Liver (tissue), 8 donors: ENCODE measurements at regions not wholly inside any gene's neighbourhood (a gene's known extent, or its start where the extent isn't known, plus 50 kb on each side); places are given as distances from the start of the nearest gene placed in this dataset.

Experiments
- DNase-seq: peaks from one replicate; pipeline ENCODE4 v3.0.0-alpha.2; 2017; ENCODE audit warnings: low spot score
- H3K27ac ChIP-seq, 2 donors: one replicate each; pipeline ENCODE4 v1.7.0; 2013; ENCODE audit warnings: inconsistent platforms in 2 of 2, low read length in 2 of 2, control low read depth in 1 of 2, low read depth in 1 of 2, mild to moderate bottlenecking in 1 of 2
- H3K27me3 ChIP-seq, 4 donors: one replicate each; pipeline versions ENCODE4 v1.6.1 to v1.7.0; 2013; ENCODE audit warnings: low read length in 3 of 4, inconsistent platforms in 1 of 4, mild to moderate bottlenecking in 1 of 4, moderate library complexity in 1 of 4; ENCODE audit not compliant: control insufficient read depth in 4 of 4, insufficient read depth in 4 of 4
- H3K36me3 ChIP-seq, 4 donors: one replicate each; pipeline versions ENCODE4 v1.6.1 to v1.7.0; 2013; ENCODE audit warnings: low read length in 3 of 4, mild to moderate bottlenecking in 3 of 4, low read depth in 1 of 4, moderate library complexity in 1 of 4; ENCODE audit not compliant: control insufficient read depth in 4 of 4, insufficient read depth in 3 of 4
- H3K4me1 ChIP-seq, 4 donors: one replicate each; pipeline versions ENCODE4 v1.6.1 to v1.7.0; 2013; ENCODE audit warnings: low read length in 3 of 4, mild to moderate bottlenecking in 3 of 4, moderate library complexity in 1 of 4; ENCODE audit not compliant: control insufficient read depth in 4 of 4, insufficient read depth in 4 of 4
- H3K4me3 ChIP-seq, 3 donors: one replicate each; pipeline versions ENCODE4 v1.6.1 to v1.7.0; 2013; ENCODE audit warnings: low read length in 3 of 3, control low read depth in 1 of 3, low read depth in 1 of 3, mild to moderate bottlenecking in 1 of 3
- H3K9ac ChIP-seq, 2 donors: one replicate each; pipeline ENCODE4 v1.7.0; 2013; ENCODE audit warnings: low read length in 2 of 2, mild to moderate bottlenecking in 2 of 2, moderate library complexity in 2 of 2, control low read depth in 1 of 2, low read depth in 1 of 2
- H3K9me3 ChIP-seq, 4 donors: one replicate each; pipeline versions ENCODE4 v1.6.1 to v1.7.0; 2013; ENCODE audit warnings: low read length in 3 of 4; ENCODE audit not compliant: control insufficient read depth in 4 of 4
- ATF3 ChIP-seq: IDR thresholded peaks from 2 replicates; pipeline ENCODE4 v1.6.1; 2016; ENCODE audit warnings: antibody characterized with exemption
- CTCF ChIP-seq: fragments of 150-350 bp; IDR thresholded peaks from 2 replicates; pipeline ENCODE4 v1.5.1; 2017; ENCODE audit warnings: improper control_type of control experiment, low read depth, low read length; ENCODE audit not compliant: missing input control
- EGR1 ChIP-seq, 2 donors: IDR thresholded peaks; 2 replicates each; pipeline ENCODE4 v1.6.1; 2016 to 2018; ENCODE audit warnings: antibody characterized with exemption in 2 of 2, low read depth in 2 of 2
- FOXA2 ChIP-seq: IDR thresholded peaks from 2 replicates; pipeline ENCODE4 v1.6.1; 2016; ENCODE audit warnings: antibody characterized with exemption
- GABPA ChIP-seq, 2 donors: IDR thresholded peaks in 1 of 2; conservative IDR thresholded peaks in 1 of 2; 2 replicates each; pipeline ENCODE4 v1.6.1; 2016; ENCODE audit warnings: antibody characterized with exemption in 2 of 2, mild to moderate bottlenecking in 1 of 2, moderate library complexity in 1 of 2
- HNF4A ChIP-seq, 2 donors: conservative IDR thresholded peaks; 2 replicates each; pipeline ENCODE4 v1.6.1; 2016; ENCODE audit warnings: antibody characterized with exemption in 2 of 2, mild to moderate bottlenecking in 2 of 2
- HNF4G ChIP-seq: IDR thresholded peaks from 2 replicates; pipeline ENCODE4 v1.6.1; 2016; ENCODE audit warnings: antibody characterized with exemption
- JUND ChIP-seq, 2 donors: IDR thresholded peaks; 2 replicates each; pipeline ENCODE4 v1.6.1; 2016; ENCODE audit warnings: antibody characterized with exemption in 2 of 2
- MAX ChIP-seq: IDR thresholded peaks from 2 replicates; pipeline ENCODE4 v1.6.1; 2016; ENCODE audit warnings: antibody characterized with exemption
- NR2F2 ChIP-seq: IDR thresholded peaks from 2 replicates; pipeline ENCODE4 v1.6.1; 2016; ENCODE audit warnings: antibody characterized with exemption
- REST ChIP-seq: IDR thresholded peaks from 2 replicates; pipeline ENCODE4 v1.6.1; 2016; ENCODE audit warnings: antibody characterized with exemption, mild to moderate bottlenecking
- RXRA ChIP-seq, 2 donors: IDR thresholded peaks; 2 replicates each; pipeline ENCODE4 v1.6.1; 2017 to 2018; ENCODE audit warnings: antibody characterized with exemption in 2 of 2, mild to moderate bottlenecking in 1 of 2
- SP1 ChIP-seq: IDR thresholded peaks from 2 replicates; pipeline ENCODE4 v1.6.1; 2018; ENCODE audit warnings: antibody characterized with exemption, mild to moderate bottlenecking
- TAF1 ChIP-seq: conservative IDR thresholded peaks from 2 replicates; pipeline ENCODE4 v1.6.1; 2016; ENCODE audit warnings: antibody characterized with exemption, mild to moderate bottlenecking
- ZBTB33 ChIP-seq: IDR thresholded peaks from 2 replicates; pipeline ENCODE4 v1.6.1; 2016; ENCODE audit warnings: antibody characterized with exemption
- whole genome bisulfite sequencing: extraction: QIAGEN DNeasy Blood & Tissue Kit; methylation state at CpG from one replicate; pipeline ENCODE4 v1.1.7; 2013; 5-methylcytosine and 5-hydroxymethylcytosine counted together
- donor health status: healthy.
- donor health status: healthy.
- donor health status: healthy.
- donor health status: healthy.
- donor health status: healthy.

GRCh38 chr2:11988691-11989353, 242.4 kb downstream of the LPIN1 start:
- no peak overlapping the region for H3K27ac ChIP-seq
- H3K27me3 ChIP-seq: no peaks in the 10 kb centered on the region
- H3K9me3 ChIP-seq: no peaks in the 10 kb centered on the region
- DNase-seq: no peak
- H3K4me3 ChIP-seq: no peak overlapping the region
- no peaks in the 10 kb centered on the region for H3K36me3 ChIP-seq
- H3K4me1 ChIP-seq: no peaks in the 10 kb centered on the region
- TF ChIP-seq HNF4A (conservative IDR thresholded peaks at IDR 0.05): no peak
- no peak for TF ChIP-seq ATF3
- no peak for TF ChIP-seq NR2F2
- TF ChIP-seq ZBTB33: no peak
- TF ChIP-seq RXRA (IDR thresholded peaks at IDR 0.05): no peak
- no peak for TF ChIP-seq EGR1 (IDR thresholded peaks at IDR 0.05; ENCODE audit: low read depth in 2 of 2)
- TF ChIP-seq JUND (IDR thresholded peaks at IDR 0.05): no peak
- TF ChIP-seq SP1: no peak
- no peak overlapping the region for H3K9ac ChIP-seq
- 81% methylated on average over 14 of the region's 14 CpGs for WGBS

- no peak overlapping the region for H3K9ac ChIP-seq
- H3K36me3 ChIP-seq: no peaks in the 10 kb centered on the region
- no peak for TF ChIP-seq TAF1
- TF ChIP-seq ZBTB33: no peak
- TF ChIP-seq CTCF: no peak
- no peak for DNase-seq
- WGBS: 73% methylated on average over 2 of the region's 2 CpGs
- H3K27ac ChIP-seq: no peak overlapping the region
- no peak overlapping the region for H3K4me3 ChIP-seq
- H3K27me3 ChIP-seq: no peaks in the 10 kb centered on the region
- no peaks in the 10 kb centered on the region for H3K9me3 ChIP-seq
- no peaks in the 10 kb centered on the region for H3K4me1 ChIP-seq
Measured at GRCh38 chr2:11989354-11989703, 242.9 kb downstream of the LPIN1 start.

- Histone ChIP-seq H3K27ac (no peak overlapping the region), H3K27me3 (no peaks in the 10 kb centered on the region), H3K4me3 (no peak overlapping the region), H3K4me1 (no peaks in the 10 kb centered on the region), H3K9ac (no peak overlapping the region), H3K9me3 (no peaks in the 10 kb centered on the region), H3K36me3 (no peaks in the 10 kb centered on the region)
- no peak for DNase-seq
- TF ChIP-seq SP1 (no peak), CTCF (no peak), EGR1 (IDR thresholded peaks at IDR 0.05; ENCODE audit: low read depth in 2 of 2) (no peak), HNF4G (no peak), NR2F2 (no peak), MAX (no peak), TAF1 (no peak), GABPA (IDR thresholded peaks at IDR 0.05 in 1 of 2, conservative IDR thresholded peaks at IDR 0.05 in 1 of 2) (no peak), FOXA2 (no peak), REST (no peak)
- 85% methylated on average over 4 of the region's 4 CpGs for WGBS
Measured at GRCh38 chr2:11990576-11990975, 244.1 kb downstream of the LPIN1 start.
